DMS153 treated with DMSO at 0.1 percent for 48 hours (cell line): ENCODE measurements at regions not wholly inside any gene's neighbourhood (a gene's known extent, or its start where the extent isn't known, plus 50 kb on each side); places are given as distances from the start of the nearest gene placed in this dataset.
A peak's percentile ranks its signal among the peaks of the same experiment; 100 is the strongest.
"Not testable (repeated sequence)": the region's sequence is repeated elsewhere in the genome, so short reads cannot be mapped to it uniquely, and the experiment has no call there.

Experiments used
- DNase-seq: peaks from one replicate; lab custom pipeline; 2025; ENCODE audit not compliant: unreplicated experiment; lab: John Stamatoyannopoulos, UW

- DNase-seq, result no peak
These were observed 442.7 kb downstream of the BTG1 start for GRCh38 chr12:91702843-91703425.

GRCh38 chr12:91695964-91696363 lies 449.7 kb downstream of the BTG1 start:
- no peak for DNase-seq

GRCh38 chr12:91695406-91695805 lies 450.2 kb downstream of the BTG1 start:
- not testable (repeated sequence) for DNase-seq

- no peak for DNase-seq
These were observed 455.1 kb downstream of the BTG1 start for GRCh38 chr12:91690531-91690930.

GRCh38 chr12:91687052-91688017 lies 458.3 kb downstream of the BTG1 start:
- DNase-seq, result no peak

- no peak for DNase-seq
These were observed 459.7 kb downstream of the BTG1 start for GRCh38 chr12:91685917-91686316.

GRCh38 chr12:91681751-91682150 lies 463.9 kb downstream of the BTG1 start:
- DNase-seq, result no peak

GRCh38 chr12:91680864-91681263 lies 464.8 kb downstream of the BTG1 start:
- DNase-seq, result no peak

GRCh38 chr12:91677556-91677955 lies 468.1 kb downstream of the BTG1 start:
- no peak for DNase-seq

- no peak for DNase-seq
These were observed 470.2 kb downstream of the BTG1 start for GRCh38 chr12:91675401-91675800.

GRCh38 chr12:91672130-91672529 lies 473.5 kb downstream of the BTG1 start:
- DNase-seq, result no peak

GRCh38 chr12:91667694-91668093 lies 478.0 kb downstream of the BTG1 start:
- no peak for DNase-seq

- DNase-seq, result peak; percentile 73
These were observed 481.1 kb upstream of the DCN start for GRCh38 chr12:91663744-91664143.

- DNase-seq, result peak; percentile 73
These were observed 480.7 kb upstream of the DCN start for GRCh38 chr12:91663310-91663709.

GRCh38 chr12:91662021-91662420 lies 479.4 kb upstream of the DCN start:
- no peak for DNase-seq

GRCh38 chr12:91657032-91657431 lies 474.4 kb upstream of the DCN start:
- DNase-seq, result no peak

- DNase-seq, result no peak
These were observed 473.3 kb upstream of the DCN start for GRCh38 chr12:91655966-91656365.

GRCh38 chr12:91654087-91654486 lies 471.5 kb upstream of the DCN start:
- DNase-seq, result no peak

GRCh38 chr12:91651728-91652127 lies 469.1 kb upstream of the DCN start:
- DNase-seq, result no peak

- no peak for DNase-seq
These were observed 461.1 kb upstream of the DCN start for GRCh38 chr12:91643763-91644162.

GRCh38 chr12:91640021-91640420 lies 457.4 kb upstream of the DCN start:
- DNase-seq, result no peak

GRCh38 chr12:91639327-91639726 lies 456.7 kb upstream of the DCN start:
- no peak for DNase-seq
